Renal cortical epithelial cell (primary cell): ENCODE measurements at regions not wholly inside any gene's neighbourhood (a gene's known extent, or its start where the extent isn't known, plus 50 kb on each side); places are given as distances from the start of the nearest gene placed in this dataset.

Experiments
- DNase-seq: peaks from one replicate; pipeline ENCODE4 v3.0.0-alpha.2; 2011; ENCODE audit warnings: low read depth

DNA sequence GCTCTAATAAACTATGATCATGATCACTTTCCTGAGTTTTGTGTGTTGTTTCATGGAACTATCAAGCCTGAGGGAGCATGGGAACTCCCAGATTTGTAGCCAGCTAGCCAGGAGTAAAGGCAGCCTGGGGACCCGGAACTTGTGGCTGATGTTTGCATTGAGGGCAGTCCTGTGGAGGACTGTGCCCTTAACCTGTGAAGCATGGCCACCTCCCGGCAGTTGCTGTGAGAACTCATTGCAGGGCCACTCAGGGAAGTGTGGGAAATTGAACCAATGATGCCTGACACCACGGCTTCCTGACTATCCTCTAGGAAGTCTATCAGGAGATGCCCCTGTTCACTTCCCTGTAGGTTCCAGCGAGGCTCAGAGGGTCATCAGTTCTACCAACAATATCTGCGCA lies 250.6 kb downstream of the DAD1 start:
- DNase-seq: peak; percentile 69

GRCh38 chr14:22337938-22338337 lies 251.1 kb downstream of the DAD1 start:
- DNase-seq: no peak

DNA sequence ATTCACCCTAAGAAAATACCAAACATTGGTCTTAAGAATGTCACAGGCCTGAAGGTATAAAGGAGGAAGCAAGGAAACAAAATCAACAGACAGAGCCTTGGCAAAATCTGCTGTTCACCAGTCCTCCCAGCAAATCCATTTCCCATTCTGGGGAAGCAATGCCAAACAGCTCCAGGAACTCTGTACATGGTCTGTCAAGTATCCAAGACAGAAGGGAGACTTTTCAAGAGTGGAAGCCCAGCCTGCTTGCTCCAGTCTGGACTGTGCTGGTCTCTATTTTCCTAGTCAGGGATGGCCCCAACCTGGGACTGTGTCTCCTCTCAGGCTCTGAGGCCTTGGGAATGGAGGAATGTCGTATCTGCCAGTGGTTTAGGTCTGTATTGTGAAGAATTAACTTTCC lies 251.5 kb downstream of the DAD1 start:
- DNase-seq: no peak

- no peak for DNase-seq
Observed at GRCh38 chr14:22336031-22336430, 253.0 kb downstream of the DAD1 start.

- DNase-seq: no peak
Observed at GRCh38 chr14:22334627-22335026, 254.4 kb downstream of the DAD1 start.

DNA sequence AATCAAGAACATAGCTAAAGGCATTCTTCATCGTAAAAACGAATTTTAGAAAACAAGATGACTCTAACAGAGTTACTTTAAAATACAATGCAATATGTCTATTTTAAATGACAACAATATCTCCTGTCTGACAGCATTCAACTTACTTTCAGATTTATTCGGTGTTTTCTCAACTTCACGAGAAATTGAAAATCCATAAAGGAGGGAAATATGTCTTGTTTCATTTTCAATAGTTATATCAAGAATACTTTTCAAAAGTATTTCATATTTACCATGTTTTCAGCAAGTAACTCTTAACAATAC lies 254.8 kb downstream of the DAD1 start:
- DNase-seq: no peak

DNA sequence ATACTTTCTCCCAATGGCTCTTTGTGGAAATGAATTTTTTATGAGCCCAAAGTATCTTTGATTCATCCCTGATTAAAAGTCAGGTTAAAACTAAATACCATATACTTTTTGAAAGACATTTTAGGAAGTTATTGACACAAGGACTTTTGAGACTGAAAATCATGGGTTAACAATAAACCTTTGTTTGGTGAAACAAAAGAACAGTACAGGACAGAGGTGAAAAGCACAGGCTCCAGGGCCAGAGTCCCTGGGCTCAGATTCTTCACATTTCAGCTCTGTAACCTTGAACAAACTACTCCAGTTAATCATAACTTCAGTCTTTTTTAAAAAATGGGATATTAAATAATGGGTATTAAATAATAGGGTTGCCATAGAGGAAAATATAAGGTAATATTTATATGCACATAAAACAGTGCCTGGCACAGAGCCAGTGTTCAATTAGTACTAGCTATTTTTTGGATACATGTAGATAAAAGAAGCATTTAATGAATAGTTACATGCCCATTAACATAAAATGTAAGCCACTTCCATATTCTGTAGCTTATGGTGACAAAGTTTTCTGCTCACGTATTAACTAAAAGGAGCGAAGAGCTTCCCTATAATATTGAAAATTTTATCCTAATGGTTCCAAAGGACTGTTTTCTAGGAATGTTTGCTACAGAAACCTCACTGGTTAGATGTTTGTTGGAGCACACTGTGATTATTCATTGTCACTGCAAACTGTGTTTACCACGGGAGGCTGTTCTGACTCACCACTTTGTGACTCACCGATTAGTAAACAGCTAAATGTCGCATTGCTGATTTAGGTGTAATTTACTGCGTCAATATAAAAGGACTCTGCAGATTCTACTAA lies 255.4 kb downstream of the DAD1 start:
- DNase-seq: peak; percentile 98

DNA sequence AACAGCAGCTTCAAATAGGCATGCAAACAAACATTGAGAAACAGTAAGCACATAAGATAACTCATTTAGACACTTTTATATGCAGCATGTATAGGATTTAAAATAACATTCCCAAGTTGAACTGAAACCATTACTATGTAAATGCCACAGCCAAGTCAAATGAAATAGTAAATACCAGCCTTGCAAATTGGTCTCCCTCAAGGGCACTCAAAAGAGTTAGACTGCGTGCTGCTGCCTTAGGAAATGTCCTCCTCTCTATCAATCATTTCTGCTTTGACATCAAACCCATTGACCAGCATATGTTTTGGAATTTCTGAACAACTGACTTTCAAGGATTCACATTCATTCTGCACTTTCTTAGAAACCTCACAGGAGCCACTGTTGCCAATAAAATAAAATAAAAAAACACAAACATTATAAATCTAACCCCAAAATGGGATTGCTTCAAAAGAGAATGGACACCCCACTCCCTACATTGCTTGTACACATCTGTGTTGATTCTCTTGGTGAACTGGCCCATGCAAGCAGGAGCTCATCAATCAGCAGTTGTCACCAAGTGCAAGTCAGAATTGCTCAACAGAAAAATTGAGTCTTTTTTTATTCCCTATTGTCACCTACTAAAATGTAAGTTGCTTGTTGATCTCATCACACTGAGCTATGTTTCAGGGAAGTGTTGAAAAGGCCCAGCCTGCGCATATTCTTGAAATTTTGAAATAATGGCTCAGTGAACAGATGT lies 256.2 kb downstream of the DAD1 start:
- peak; percentile 65 for DNase-seq

DNA sequence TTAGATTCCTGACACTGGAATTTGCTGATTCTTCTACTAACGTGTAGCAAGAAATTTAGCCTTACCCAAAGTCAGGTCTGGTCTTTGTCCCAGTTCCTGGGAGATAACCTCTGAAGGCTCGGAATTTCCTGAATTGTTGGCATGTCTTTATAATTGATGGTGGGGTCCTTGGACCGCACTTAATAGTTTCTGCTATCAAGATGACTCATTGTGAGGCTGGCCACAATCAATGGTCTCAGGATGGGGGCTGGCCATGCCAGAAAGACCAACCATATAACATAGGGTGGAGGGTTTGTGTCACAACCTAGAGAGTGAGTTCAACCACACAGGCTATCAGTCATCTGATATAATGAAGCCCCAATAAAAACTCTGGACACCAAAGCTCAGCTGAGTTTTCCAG lies 259.7 kb downstream of the DAD1 start:
- no peak for DNase-seq

GRCh38 chr14:22325676-22326400 lies 263.2 kb downstream of the DAD1 start:
- no peak for DNase-seq

- peak; percentile 10 for DNase-seq
Observed at GRCh38 chr14:22320362-22320750, 268.7 kb downstream of the DAD1 start.

DNA sequence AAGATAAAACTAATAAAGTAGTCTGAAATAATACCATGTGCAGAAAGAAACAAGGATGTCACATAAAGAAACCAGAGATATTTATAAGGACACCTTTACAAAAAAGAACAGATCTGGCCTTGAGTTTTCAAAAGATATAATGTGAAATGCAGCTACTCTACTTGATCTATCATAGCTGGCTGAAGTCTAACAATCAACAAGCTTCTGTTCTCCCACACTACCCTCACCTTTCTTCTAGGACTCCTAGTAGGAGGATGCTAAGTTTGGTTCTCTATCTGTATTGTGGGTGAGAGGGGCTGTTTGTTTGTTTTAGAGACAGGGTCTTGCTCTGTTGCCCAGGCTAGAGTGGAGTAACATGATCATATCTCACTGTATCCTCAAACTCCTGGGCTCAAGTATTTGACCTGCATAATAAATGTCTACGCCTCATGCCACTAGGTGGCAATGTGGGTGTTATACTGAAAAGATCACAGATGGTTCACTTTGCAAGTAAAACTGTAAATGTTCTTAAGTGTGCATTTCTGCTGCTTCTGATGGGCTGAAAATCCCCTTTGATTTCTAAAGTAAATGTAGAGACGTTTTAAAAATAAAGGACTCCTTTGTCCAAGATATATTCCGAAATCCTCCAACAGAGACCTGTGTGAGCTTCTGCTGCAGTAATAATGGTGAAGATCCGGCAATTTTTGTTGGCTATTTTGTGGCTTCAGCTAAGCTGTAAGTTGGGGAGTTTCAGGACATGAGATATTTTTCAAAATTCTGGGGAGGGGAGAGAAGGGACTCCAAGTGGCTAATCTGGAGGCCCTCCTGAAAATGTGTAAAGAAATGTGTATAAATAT lies 269.3 kb downstream of the DAD1 start:
- DNase-seq: peak; percentile 77

- no peak for DNase-seq
Observed at GRCh38 chr14:22318951-22319350, 270.1 kb downstream of the DAD1 start.

DNA sequence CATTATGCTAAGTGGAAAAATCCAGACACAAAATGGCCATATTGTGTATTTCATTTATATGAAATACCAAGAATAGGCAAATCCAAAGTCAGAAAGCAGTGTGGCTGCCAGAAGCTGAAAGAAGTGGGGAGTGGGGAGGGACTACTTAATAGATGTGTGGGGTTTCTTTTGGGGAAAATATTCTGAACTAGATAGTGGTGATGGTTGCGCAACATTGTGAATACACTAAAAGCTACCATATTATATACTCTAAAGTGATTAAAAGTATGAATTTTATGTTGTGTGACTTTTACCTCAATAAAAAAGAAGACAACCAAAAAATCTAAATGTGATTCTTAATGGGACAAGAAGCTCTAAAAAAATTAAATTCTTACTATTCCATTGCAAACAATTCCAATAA lies 272.6 kb downstream of the DAD1 start:
- DNase-seq: no peak

- DNase-seq: no peak
Observed at GRCh38 chr14:22315336-22315735, 273.7 kb downstream of the DAD1 start.

GRCh38 chr14:22314183-22314820 lies 274.7 kb downstream of the DAD1 start:
- DNase-seq: peak; percentile 61

DNA sequence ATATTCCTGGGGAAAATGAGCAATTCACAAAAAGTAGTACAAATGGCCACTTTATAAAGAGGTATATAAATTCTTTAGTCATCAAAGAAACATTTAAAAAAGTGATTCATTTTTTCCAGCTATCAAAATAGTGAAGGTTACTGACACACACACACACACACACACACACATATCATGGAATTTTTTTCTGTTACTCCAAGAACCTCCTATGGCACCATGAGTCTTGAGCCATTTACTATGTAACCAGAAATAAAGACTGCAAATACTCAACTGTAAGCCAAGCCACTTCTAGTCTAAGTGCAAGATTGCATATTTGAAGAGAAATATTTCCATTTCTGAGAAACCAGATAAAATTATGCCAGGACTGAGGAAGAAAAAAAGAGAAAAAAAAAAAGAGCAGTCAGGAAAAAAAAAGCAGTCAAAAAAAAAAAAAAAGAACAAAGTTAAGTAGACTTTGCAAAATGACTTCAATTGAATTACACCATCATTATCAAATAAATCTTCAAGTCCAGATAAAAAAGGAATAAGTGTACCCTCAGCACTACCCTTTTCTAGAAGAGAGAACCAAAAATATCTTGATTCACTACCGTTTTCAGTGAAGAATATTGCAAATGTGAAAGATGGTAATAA lies 275.7 kb downstream of the DAD1 start:
- no peak for DNase-seq

GRCh38 chr14:22311636-22312035 lies 277.4 kb downstream of the DAD1 start:
- no peak for DNase-seq

DNA sequence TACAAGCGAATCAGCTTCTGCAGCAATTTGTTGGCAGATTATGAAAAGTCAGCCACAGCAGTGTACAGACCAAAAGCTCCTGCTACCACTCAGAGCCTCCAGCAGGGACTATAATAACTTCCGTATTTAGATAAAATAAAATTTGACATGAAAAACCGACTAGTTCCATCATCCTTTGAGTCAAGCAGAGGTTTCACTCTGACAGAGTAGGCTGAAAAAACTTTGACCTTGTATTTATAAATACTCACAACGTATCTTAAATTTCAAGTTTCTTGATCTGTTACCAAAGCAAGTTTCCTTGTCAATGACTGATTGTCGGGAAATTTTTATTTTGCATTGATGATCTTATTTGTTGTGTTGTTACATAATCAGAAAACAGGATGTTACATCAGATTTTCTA lies 283.4 kb downstream of the DAD1 start:
- DNase-seq: no peak

- DNase-seq: no peak
Observed at GRCh38 chr14:22304326-22304725, 284.7 kb downstream of the DAD1 start.
